Globus pallidus (tissue), 1 donor: ENCODE measurements at regions not wholly inside any gene's neighbourhood (a gene's known extent, or its start where the extent isn't known, plus 50 kb on each side); places are given as distances from the start of the nearest gene placed in this dataset.

Source experiments
- DNase-seq: peaks from one replicate; pipeline ENCODE4 v3.0.0-alpha.2; 2015; ENCODE audit warnings: low spot score

DNA sequence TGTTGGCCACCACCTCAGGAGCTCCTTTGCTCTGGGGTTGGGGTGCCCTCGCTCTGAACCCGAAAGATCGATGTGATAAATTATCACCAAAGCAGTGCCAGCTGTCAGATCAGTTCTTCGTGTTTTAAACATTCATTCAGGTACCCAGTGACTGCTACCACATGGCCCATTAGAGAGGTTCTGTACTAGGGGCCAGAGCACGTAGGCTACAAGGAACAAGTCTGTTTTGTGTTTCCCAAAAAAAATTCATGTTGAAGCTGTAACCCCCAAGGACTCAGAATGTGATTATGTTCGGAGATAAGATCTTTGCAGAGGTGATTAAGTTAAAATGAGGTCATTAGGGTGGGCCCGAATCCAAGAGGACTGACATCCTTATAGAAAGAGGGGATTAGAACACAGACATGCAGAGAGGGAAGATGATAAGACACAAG, 526.9 kb downstream of the NPHP4 start:
- DNase-seq, result no peak

DNA sequence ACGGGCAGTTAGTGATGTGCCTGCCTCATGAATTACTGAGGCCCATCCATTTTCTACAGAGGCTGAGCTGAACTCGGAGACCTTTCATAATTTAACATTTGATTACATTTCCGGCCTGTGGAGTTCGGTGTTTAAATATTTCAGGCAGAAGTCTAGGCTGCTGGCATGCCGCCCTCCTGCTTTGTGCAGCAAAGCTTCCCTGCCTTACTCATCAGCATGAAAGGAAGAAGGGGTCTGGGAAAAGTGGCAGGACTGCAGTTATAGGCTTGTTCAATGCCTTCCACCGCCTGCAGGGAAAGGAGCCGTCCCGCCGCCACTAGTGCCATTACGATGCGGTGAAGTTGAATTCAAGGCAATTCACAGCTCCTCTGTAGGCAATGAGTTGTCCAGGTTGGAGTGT, 527.9 kb downstream of the NPHP4 start:
- no peak for DNase-seq

DNA sequence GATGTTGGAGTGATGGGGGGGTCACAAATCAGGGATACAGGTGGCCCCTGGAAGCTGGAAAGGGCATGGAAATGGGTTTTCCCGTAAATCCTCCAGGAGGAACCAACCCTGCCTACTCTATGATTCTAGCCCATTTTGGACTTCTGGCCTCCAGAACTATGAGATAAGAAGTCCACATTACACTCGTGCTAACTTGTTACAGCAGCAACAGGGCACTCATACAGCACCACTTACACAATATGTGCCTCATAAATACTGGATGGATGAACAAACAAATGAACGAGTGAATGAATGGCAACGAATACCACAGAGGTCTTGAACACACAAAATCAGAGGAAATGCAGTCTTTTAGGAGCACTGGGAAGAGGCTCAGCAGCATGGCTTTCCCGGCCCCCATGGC, 531.3 kb downstream of the NPHP4 start:
- DNase-seq, result no peak

DNA sequence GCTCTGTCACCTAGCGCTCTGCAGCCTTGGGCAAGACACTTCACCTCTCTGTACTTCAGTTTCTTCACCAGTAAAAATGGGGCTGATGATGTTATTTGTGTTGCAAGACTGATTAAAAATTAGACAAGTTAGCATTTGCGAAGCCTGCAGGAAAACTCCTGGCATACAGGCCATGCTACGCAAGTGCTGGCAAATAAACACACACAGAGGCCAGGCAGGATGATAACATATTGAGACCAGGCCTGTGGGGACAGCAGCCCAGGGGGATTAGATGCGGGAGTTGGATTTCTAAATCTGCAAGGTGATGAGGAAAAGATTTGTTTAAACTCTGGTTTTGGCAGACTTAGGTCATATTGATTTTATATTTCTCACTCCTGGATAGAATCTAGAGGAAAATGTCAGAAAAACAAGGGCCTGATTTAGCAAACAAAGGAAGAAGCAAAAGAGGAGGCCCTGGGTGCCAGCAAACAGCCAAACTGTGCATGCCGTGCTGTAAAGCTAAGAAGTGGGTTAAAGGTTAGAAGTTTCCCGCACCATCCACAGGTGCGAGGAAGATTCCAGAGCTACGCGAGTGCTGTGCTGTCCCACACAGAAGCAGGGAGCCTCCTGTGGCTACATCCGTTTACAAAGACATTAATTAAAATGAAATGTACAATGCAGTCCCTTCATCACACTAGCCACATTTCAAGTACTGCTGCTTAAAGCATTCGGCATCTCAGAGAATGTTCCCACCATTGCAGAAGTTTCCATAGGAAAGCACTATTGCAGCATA, 532.2 kb downstream of the NPHP4 start:
- no peak for DNase-seq

DNA sequence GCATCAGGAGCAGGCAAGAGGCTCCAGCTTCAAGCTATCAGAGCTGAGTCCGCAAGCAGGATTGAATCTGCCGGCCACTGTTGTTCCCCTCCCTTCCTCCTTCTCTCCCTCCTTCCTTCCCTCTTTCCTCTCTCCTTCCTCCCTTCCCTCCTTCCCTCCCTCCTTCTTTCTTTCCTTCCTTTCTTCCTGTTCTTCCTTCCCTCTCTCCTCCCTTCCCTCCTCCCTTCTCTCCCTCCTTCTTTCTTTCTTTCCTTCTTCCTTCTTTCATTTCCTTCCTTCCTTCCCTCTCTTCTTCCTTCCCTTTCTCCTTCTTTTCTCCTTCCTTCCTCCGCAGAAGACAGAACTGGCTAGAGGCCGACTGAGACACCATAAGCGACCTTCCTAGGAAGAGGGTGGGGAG, 534.0 kb downstream of the NPHP4 start:
- DNase-seq, result no peak

DNA sequence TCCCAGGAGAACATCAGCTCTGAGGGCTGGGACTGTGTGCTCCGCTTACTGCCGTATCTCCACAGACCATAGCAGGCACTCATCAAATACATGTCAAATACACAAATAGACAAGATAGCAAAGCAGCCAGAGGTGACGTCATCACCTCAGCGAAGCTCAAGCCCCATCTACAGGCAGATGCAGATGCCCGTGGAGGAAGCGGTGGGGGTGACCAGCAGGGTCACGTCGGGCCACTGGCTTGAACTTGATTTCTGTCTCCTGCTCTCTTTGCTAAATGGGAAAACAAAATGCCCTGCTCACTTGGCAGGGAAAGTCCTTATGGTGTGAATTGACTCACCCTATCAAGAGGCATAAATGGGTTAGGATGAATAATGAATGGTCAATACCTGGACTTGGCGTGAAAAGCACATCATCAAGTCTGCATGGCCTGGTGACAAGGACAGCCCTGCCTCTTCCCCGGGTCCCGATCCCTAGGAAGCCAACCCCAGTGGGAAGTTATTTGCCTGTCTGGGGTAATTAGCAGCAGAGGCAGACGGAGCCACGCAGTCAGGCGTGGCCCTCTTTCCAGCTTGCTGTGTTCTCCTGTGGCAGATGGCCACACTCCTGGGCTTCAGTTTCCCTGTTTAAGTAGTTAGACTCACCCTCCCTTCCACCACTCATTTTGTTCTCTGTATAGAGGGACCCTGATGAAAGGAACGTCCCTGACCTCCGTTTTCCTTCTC, 536.0 kb downstream of the NPHP4 start:
- no peak for DNase-seq

DNA sequence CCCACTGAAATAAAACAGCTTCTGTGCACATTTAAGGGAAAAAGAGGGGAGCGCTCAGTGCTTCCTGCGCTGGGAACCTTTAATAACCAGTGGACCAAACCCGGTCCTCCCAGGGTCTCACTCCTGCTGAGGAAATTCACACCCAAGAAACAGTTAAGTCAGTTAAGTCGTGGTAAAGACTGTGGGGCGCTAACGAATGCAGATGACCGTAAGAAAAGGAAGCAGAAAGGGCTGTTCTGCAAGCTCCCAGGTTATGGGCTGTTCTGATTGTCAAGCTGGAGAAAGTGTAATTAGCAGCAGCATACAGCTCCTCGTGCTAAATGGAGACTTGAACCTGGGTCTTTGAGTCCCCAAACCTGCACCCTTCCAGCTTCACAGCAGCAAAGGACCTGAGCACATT, 536.6 kb downstream of the NPHP4 start:
- no peak for DNase-seq

DNA sequence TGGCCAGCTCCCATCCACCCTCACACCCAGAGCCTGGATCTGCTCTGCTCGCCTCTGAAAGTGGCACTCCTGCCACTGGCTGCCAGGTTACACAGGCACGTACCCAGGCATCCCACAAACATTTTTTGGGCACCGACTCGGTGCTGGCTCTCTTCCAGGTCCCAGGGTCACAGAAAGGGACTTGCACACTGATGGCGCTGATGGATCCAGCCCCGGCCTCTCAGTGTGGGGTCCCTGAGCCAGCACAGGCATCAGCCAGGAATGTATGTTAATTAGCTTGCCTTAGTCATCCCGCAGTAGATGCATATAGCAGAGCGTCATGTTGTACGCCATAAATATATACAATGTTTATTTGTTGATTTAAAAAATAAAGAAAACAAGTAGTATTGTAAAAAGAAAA, 537.2 kb downstream of the NPHP4 start:
- DNase-seq, result no peak

DNA sequence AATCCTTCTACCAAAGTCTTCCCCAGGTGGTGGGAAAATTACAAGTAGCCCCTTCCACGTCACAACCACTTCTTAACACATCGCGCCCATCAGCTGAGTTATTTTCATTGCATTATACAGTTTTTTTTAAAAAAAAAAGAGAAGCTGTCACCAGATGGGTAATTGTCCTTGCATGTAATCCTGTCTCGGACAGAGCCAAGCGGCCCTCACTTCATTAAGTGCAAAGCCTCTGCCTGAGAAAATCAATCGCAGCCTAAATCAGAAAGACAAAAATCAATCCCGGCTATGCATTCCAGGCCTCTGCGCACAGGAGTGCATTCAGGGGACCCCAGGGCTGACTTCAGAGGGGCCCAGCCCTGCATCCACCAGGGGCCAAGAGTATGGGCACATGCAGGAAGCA, 538.9 kb downstream of the NPHP4 start:
- DNase-seq, result no peak

DNA sequence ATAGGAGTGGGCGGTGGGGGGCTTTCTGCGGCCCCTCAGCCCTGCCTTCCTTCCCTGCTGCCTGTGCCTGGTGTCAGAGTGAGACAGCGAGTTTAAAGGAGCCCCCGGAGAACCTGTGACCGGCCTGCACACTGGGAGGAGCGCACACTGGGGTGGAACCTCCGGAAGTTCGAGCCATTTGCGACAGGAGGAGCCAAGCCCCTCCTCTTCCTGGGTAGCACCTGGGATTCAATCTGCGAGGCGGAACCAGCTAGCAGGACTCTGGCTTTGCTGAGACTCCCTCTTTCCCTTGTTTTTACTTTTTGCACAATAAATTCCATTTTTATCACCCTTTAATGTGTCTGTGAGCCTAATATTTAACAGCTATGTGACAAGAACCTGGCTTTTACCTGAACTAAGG, 540.6 kb downstream of the NPHP4 start:
- DNase-seq, result no peak

DNA sequence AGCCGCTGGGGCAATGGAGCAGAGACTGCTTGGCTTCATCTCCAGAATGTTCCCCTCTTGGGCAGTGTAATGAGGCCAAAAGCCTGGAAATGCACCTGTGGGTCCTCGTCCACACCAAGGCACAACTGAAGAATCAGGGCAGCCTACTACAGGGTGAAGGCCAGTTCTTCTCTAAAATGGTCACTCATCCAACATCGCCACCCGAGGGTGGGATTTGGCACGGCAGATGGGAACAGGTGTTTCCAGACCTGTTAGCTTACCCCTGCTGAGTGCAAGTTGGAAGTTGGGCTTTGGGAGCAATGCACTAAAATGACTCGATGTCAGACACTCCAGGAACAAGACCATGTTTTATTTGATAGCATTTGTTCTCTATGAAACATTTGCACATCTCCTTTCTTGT, 543.7 kb downstream of the NPHP4 start:
- no peak for DNase-seq

DNA sequence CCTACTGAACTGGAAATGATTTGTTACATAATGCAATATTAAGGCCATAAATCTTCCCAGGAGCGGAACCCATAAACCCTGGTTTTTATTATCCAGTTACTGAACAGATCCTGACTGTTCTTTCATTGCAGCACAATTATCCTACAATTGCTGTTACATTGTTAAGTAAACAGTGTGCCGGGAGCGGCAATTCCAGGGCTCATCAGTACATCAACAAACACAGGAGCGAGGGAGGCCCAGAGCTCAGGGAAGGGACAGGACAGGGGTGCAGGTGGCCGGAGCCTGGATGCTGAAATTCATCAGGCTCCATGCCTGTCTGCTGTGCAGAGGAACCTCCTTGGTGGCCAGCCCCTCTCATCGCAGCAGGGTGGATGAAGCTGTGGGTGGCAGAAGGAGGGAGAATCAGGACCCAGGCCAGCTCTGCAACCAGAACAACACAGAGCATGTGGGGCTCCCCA, 544.7 kb downstream of the NPHP4 start:
- DNase-seq, result no peak

DNA sequence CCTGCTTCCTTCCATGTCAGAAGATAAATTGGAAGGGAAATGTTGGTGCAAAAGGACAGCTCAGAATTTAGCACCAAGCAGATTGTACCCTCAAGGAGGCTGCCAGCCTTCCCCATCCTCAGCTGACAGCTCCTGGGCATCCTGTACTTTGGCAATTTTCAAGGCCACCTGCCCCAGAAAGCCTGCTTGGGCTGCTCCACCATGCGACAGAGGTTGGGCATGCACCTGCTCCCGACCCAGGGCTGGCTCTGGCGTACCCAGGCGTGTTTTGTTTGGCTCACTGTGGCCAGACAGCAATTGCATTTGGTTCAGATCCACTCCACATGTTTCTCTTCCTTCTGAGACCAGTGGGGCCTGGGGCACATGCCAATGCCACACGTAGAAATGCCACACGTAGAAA, 547.8 kb downstream of the NPHP4 start:
- no peak for DNase-seq

DNA sequence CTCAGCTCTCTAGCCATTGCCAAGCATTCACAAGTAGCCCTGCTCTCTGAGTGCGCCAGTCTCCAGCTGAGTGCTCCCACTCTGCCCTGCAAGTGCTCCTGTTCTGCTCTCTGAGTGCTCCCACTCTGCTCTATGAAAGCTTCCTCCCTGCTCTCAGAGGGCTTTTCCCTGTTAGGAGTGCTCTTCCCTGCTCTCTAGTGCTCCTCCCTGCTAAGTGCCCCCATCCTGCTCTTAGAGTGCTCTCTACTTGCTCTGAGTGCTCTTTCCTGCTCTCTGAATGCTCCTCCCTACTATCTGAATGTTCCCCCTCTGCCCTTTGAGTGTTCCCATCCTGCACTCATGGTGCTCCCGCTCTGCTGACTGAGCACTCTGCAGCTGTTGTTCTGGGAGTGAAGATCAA, 555.4 kb downstream of the NPHP4 start:
- no peak for DNase-seq

DNA sequence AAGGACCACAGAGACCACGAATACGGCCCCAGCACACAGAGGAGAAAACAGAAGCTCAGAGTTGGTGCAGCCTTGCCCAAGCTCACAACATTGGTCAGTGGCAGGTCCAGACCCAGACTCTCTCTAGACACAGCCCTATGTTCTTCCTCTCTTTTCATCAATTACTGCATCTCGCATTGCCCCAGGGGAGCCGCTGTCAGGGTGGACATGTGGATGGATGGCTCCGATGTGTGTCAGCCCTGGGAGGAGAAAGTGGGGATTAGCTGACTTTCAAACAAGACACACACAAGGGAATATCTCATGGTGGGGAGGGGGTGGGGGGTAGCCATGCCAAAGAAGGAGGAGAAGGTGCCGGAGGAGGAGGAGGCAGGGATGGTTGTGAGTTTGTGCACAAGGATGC, 556.8 kb downstream of the NPHP4 start:
- DNase-seq, result no peak

DNA sequence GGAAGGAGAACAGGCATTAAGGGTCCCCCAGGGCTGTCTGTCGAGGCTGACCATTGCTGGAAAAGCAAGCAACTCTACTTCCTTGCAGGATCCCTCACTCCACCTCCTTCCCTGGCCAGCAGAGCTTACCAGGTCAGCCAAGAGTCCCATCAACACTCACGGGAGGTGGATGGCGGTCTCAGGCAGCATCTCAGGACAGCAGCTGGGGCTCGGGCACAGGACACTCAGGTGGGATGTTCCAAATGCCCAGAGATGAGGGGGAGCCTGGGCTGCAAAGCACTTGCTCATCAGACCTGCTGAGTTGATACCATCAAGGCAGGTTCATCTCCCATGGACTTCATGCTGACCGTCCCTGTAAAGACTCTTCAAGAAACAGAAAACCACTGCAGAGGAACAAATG, 559.8 kb downstream of the NPHP4 start:
- no peak for DNase-seq

DNA sequence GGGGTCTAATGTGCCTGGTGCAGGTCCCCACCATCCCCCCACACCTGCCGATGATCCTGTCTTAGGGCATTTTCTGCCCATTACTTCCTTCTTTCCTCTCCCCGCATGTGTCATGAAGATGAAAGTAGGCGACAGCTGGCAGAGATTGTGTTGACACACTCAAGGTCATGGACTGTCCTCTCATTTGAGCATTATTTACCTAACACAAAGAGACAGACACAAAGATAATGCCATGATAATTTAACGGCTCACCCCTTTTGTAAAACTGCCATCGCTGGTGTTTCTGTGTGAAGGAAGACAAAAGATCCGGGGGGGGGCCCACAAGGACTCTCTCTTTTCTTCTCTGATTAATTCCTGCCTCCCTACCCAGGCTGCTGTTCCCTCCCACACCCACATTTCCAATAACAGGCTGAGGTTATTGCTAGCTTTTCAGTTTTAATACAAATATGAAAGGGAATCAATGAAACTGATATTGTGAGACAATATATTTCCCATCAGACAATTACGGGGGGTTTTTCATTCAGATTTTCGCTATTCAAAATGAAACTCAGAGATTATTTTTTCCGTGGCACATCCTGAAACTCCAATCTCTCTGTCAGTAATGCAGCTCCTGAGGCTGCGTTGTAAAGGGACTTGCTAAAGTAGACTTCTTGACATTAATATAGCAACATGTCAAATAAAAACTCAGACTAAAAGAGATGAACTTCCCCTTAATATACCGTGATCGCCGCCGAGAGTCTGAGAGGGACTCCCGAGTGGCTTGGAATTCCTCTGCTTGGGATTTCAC, 561.1 kb downstream of the NPHP4 start:
- no peak for DNase-seq

DNA sequence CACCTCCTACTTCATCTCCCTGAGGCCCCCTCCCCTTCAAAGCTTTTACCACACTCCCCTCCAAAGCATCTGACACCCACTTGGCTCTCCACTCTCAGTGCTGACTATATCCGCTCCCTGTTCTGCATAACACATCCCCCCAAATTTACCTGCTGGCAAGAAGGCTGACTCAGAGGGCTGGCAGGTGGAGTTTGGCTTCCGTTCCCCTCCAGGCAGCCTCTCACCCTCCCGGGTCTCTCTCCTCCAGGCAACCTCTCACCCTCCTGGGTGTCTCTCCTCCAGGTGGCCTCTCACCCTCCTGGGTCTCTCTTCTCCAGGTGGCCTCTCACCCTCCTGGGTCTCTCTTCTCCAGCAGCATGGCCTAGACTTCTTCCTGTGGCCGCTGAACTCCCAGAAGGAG, 562.1 kb downstream of the NPHP4 start:
- DNase-seq, result no peak

DNA sequence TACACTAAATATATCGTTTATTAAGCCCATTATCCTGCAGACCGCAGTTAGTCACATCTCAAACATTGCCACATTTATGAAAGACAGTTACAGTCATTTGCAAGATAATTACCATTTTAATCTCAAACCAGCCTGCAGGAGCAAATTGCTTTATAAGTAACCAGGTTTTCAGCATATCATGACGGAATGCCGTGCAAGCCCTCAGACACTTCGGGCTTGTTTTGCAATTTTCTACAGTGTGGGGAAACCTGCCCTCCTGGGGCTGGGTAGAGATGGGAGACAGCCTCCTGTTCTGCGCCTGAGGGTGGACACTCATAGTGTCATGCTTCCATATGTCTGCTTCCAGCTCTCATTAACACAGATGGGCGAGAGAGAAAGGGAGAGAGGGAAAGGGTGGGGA, 563.9 kb downstream of the NPHP4 start:
- no peak for DNase-seq

DNA sequence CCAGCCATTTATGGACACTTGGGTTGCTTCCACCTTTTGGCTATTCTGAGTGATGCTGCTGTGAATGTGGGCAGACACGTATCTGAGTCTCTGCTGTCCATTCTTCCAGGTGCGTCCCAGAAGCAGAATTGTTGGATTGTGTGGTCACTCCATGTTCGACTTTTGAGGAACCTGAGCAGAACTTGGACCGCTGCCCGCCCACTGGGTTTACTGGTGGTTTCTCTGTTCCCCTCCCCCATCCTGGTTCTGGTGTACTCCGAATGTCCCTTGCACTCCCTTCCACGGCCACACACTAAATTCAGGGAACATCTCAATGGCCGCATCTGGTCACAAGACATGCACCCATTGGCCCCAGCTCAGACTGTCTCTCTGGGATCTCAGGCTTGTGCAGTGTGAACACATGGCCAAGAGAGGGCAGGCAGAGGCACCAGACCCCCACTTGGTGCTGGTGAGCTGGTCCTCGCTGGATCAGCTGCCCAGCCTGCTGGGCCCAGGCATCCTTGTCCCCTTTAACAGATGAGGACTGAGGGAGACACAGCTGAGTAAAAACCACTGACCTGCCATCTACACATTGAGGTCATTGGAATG, 565.1 kb downstream of the NPHP4 start:
- DNase-seq, result no peak

DNA sequence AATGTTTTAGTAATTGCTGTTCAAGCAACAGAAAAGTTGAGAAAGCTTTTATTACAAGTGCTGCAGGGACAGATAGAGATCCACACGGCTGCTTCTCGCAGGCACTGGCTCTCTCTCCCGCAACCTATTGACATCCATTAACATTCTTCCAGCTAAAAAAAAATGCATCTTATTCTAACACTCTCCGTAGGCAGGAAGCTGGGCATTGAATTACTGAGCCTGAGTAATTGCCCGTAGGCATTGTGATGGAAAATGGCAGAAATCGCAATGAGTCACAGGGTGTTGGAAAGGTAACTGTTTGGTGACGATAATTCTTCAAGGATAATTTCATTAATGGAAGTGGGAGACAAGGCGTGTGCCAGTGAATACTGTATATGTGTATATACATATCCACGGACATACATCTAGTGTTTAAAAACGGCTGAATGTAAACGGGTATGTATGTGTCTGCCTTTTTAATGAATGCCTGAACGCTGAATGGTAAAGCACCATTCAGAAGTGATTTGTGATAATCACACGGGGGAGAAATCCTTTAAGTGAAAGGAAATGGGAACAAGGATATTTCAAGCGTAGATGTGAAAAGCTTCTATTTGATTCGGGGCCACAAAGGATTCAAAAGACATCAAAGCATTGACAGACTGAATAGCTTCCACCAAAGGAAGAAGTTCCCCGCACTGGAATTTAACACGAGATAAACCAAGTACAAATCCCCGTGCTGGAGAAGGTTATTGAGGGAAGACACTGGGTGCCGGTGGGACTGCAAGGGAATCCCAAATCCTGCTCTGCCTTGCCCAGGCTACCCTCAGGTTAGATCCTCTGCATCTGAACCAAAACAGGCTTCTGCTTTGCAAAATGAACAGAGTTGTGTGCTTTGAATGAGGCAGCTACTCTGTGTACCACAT, 567.2 kb downstream of the NPHP4 start:
- no peak for DNase-seq
